GM13977 (cell line): ENCODE measurements at regions not wholly inside any gene's neighbourhood (a gene's known extent, or its start where the extent isn't known, plus 50 kb on each side); places are given as distances from the start of the nearest gene placed in this dataset.

ENCODE experiments used
- DNase-seq: peaks from one replicate; pipeline ENCODE4 v3.0.0; 2012; ENCODE audit warnings: low spot score
- in situ Hi-C: fragments of 300-500 bp; cut with MboI; formaldehyde crosslinking; loops from one replicate; pipeline ENCODE4 v1.12.0; 2022; ENCODE audit warnings: low sequenced_read_pairs, low pct_unique_long_range_greater_than_20kb, mixed read lengths, inconsistent platforms; ENCODE audit not compliant: unreplicated experiment
- TF ChIP-seq, protein P1 (sequence below): IDR thresholded peaks from 2 replicates; pipeline ENCODE4 v1.5.1; 2012; ENCODE audit warnings: mild to moderate bottlenecking, control low read depth; ENCODE audit not compliant: insufficient read depth; ENCODE audit errors: extremely low read depth, missing control alignments

DNA sequence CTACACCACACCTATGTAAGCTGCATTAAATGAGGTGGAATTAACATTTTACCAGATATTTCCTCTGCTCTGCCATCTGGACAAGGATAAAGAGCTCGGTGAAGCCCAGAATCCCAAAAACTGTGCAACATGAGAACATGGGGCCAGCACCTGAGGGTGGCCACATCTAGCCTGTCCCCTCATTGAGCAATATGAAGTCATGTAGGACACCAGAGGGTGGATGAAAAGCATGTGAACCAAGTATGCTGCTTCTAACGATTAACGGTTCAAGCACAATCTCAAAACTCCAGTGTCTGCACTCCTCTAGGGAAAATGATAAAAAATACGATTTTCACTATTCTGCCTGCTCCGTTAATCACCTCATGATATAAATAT, 545.8 kb downstream of the EBF1 start:
- DNase-seq = no peak
- TF ChIP-seq, protein P1, sequence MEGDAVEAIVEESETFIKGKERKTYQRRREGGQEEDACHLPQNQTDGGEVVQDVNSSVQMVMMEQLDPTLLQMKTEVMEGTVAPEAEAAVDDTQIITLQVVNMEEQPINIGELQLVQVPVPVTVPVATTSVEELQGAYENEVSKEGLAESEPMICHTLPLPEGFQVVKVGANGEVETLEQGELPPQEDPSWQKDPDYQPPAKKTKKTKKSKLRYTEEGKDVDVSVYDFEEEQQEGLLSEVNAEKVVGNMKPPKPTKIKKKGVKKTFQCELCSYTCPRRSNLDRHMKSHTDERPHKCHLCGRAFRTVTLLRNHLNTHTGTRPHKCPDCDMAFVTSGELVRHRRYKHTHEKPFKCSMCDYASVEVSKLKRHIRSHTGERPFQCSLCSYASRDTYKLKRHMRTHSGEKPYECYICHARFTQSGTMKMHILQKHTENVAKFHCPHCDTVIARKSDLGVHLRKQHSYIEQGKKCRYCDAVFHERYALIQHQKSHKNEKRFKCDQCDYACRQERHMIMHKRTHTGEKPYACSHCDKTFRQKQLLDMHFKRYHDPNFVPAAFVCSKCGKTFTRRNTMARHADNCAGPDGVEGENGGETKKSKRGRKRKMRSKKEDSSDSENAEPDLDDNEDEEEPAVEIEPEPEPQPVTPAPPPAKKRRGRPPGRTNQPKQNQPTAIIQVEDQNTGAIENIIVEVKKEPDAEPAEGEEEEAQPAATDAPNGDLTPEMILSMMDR = no peak
- in situ Hi-C loops = no loop called here

DNA sequence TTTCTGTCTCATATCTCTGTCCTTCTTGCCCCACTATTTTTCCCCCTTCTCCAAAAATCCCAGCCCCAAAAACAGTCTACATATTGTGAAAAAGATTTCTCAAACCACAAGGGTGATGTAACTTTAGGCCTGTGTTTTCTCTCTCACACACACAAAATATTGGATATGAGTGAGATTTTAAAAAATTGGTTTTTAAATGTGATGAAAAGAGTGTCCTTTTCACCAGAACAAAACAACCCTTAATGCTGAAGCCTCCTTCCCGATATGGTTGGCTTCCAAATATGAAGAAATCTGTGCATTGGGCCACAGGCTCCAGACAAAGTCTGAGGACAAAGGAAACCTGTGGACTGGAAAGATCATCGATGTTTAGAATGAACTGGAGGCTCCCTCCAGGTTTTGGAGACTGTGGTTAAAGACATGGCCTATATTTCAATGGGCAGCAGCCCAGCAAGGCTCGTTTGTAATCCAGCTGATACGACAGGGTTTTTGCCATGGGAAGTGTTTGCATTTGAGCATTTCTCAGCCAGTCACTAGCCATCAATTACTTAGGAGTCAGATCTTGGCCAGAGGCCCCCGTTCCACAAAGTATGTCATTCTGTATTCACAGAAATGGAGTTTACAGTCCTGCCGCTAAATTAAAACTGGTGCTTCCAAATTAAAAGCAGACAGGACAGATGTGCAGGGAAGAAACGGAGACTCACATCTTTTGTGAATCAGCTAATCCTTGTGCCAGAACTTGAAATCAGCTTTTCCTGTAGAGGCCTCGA, 546.3 kb downstream of the EBF1 start:
- DNase-seq = no peak
- in situ Hi-C loops = no loop called here
- TF ChIP-seq, protein P1 = no peak

DNA sequence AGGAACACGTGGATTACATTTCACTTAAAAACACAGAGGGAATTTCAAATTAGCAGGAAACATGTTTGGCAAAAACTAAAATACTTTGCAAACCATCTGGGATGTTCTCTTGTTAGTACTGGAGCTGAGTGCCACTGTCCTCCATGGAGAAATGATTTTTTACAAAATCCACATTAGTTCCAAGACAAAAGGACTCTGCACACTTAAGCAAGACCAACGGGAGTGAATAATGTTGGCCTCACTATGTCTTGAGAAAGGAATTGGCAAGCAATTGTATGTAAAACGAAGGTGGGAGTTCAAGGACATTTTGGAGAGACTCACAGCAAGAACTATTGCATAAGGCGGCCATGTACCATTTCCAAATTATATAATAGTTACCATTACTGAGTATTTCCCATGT, 547.5 kb downstream of the EBF1 start:
- in situ Hi-C loops = no loop called here
- DNase-seq = no peak
- TF ChIP-seq, protein P1 = no peak

DNA sequence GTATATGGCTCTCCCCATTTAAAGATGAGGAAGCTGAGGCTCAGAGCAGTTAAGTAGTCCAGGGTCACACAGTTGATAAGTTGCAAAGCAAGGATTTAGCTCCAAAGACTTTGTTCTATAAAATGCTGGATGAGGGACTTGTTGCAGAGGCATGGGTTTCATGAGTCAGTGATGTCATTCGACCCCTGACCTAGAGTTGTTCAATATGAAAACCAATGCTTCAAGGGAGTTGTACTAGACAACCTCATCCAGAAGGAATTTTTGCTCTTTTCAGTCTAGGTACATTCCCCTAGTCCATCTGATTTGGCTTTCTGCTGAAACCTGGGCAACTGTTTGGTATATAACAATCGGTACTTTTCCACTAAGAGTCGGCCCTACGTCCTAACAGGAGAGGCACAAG, 550.4 kb downstream of the EBF1 start:
- no peak for DNase-seq
- TF ChIP-seq, protein P1 = no peak
- in situ Hi-C loops = no loop called here

DNA sequence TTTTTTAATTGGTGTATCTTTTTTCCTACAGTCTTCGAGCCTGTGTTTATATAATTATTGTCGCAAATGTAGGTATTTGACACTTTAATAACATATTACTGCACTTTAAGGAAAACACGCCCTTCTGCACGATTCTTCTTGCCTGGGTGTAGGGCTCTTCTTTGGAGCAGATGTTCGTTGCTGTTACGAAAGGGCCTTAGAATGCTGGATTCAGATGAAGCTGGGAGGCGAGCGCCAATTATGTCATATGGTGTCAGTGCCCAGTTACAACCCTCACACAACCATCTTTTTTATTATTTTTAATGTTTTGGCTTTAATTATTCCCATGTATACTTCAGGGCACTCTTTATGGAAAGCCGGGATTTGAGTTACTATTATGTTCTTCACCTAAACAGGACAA, 553.0 kb downstream of the EBF1 start:
- no peak for DNase-seq
- TF ChIP-seq, protein P1 = no peak
- in situ Hi-C loops = no loop called here

DNA sequence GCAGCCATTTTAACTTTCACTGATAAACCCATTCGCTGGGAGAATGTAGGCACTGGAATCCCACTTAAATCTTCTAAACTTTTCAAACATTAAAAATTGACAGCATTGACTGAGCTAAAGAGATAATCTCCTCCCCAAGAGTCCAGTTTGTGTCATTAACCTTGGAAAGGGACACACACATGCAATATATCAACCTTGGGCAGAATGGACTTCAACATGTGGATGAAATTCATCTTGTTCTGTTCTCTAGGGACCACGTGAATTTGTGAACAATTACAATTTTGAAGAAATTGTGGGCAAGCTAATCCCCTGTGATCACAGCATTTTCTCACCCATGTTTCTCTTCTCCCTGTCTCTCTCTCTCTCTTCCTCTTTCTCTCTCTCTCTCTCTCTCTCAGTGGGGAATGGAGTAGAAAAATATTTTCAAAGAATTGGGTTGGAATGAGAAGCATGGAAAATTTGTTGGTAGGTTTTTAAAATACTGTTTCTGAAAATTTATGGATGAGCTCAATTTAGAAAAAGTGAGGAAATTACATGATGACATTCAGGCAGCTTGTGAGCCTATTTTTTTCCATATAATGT, 553.7 kb downstream of the EBF1 start:
- TF ChIP-seq, protein P1 = no peak
- in situ Hi-C loops = no loop called here
- DNase-seq = no peak
